ENCODE measurements at regions not wholly inside any gene's neighbourhood (a gene's known extent, or its start where the extent isn't known, plus 50 kb on each side); places are given as distances from the start of the nearest gene placed in this dataset.

GRCh38 chr7:1359051-1359400 lies 100.2 kb downstream of the MICALL2 start:
- no peak for TF ChIP-seq CTCF (IDR thresholded peaks at IDR 0.05)

- TF ChIP-seq CTCF (IDR thresholded peaks at IDR 0.05) = no peak
Observed at GRCh38 chr7:1359681-1360485, 99.4 kb downstream of the MICALL2 start.

- no peak for TF ChIP-seq CTCF (IDR thresholded peaks at IDR 0.05)
Observed at GRCh38 chr7:1360521-1360971, 98.7 kb downstream of the MICALL2 start.

GRCh38 chr7:1361016-1361755 lies 98.1 kb downstream of the MICALL2 start:
- no peak for TF ChIP-seq CTCF (IDR thresholded peaks at IDR 0.05)

- TF ChIP-seq CTCF (IDR thresholded peaks at IDR 0.05) = no peak
Observed at GRCh38 chr7:1361756-1362125, 97.5 kb downstream of the MICALL2 start.

- no peak for TF ChIP-seq CTCF (IDR thresholded peaks at IDR 0.05)
Observed at GRCh38 chr7:1362301-1362700, 97.0 kb downstream of the MICALL2 start.

- no peak for TF ChIP-seq CTCF (IDR thresholded peaks at IDR 0.05)
Observed at GRCh38 chr7:1364068-1364905, 95.0 kb downstream of the MICALL2 start.

Measured in LNCAP (cell line).